Psoas muscle (tissue), 7 donors: ENCODE measurements at regions not wholly inside any gene's neighbourhood (a gene's known extent, or its start where the extent isn't known, plus 50 kb on each side); places are given as distances from the start of the nearest gene placed in this dataset.

Experiments used
- ATAC-seq, 4 donors: fragments of 200-7000 bp; cut with Tn5 transposase; one replicate each; pipeline ENCODE4 v1.9.1; 2020; ENCODE audit warnings: moderate library complexity in 3 of 4, mild to moderate bottlenecking in 2 of 4
- DNase-seq, 2 donors: peaks; one replicate each; pipeline ENCODE4 v3.0.0-alpha.2; 2020
- H3K27ac ChIP-seq: fragments of 200-600 bp; one replicate; pipeline ENCODE4 v1.8.0; 2022
- H3K27me3 ChIP-seq, 3 donors: fragments of 200-600 bp in 1 of 3; one replicate each; pipeline versions ENCODE4 v1.6.1 to v1.8.0; 2013 to 2022; ENCODE audit warnings: low read length in 2 of 3, mild to moderate bottlenecking in 2 of 3, moderate library complexity in 1 of 3; ENCODE audit not compliant: insufficient read depth in 3 of 3
- H3K36me3 ChIP-seq, 2 donors: fragments of 200-600 bp in 1 of 2; one replicate each; pipeline versions ENCODE4 v1.6.1 to v1.8.0; 2013 to 2022; ENCODE audit warnings: low read depth in 1 of 2, mild to moderate bottlenecking in 1 of 2, moderate library complexity in 1 of 2; ENCODE audit not compliant: insufficient read depth in 1 of 2
- H3K4me1 ChIP-seq: fragments of 200-600 bp; one replicate; pipeline ENCODE4 v1.8.0; 2022
- H3K4me3 ChIP-seq: fragments of 200-600 bp; one replicate; pipeline ENCODE4 v1.8.0; 2022; ENCODE audit warnings: mild to moderate bottlenecking
- H3K9me3 ChIP-seq: fragments of 200-600 bp; one replicate; pipeline ENCODE4 v1.8.0; 2022
- CTCF ChIP-seq: fragments of 200-600 bp; IDR thresholded peaks from one replicate; pipeline ENCODE4 v1.8.0; 2022; ENCODE audit warnings: antibody characterized with exemption
- whole genome bisulfite sequencing, 3 donors: extraction: QIAGEN DNeasy Blood & Tissue Kit; methylation state at CpG; one replicate each; pipeline versions ENCODE4 v1.1.6 to v1.1.7; 2013; 5-methylcytosine and 5-hydroxymethylcytosine counted together
- intact Hi-C, 2 donors: fragments of 100-400 bp; cut with DNase I; formaldehyde crosslinking; loops; one replicate each; pipeline versions ENCODE4 v1.11.0 to v1.14.2; 2022
- donor health status: healthy with polysubstance abuse.
- donor health status: DM: no; HTN: no; CAD: no; lungs with moderate emphysema.
- donor health status: Bipolar disorder and iron deficiency.
- donor health status: healthy.
- donor health status: DM: yes; HTN: yes; CAD: no.
- donor health status: DM: no; HTN: no; CAD: no.
- donor health status: DM: yes; HTN: yes; CAD: no.

- DNase-seq (no peak), ATAC-seq (no peak)
- H3K4me1 ChIP-seq = no peaks in the 10 kb centered on the region
- no peaks in the 10 kb centered on the region for H3K9me3 ChIP-seq
- no peak for TF ChIP-seq CTCF
- H3K36me3 ChIP-seq = no peaks in the 10 kb centered on the region
- 38 to 46% (median 39%) methylated on average over 6 of the region's 6 CpGs for WGBS, 3 donors
- intact Hi-C loops = no loop called here
- H3K27ac ChIP-seq = no peak overlapping the region
- no peak overlapping the region for H3K4me3 ChIP-seq
- peaks cover 0 to 5% (median 2%) of the 10 kb centered on the region in 3 donors for H3K27me3 ChIP-seq
Measured at GRCh38 chr9:96160168-96160567, 141.8 kb downstream of the HSD17B3 start.

- TF ChIP-seq CTCF = no peak
- intact Hi-C loops = no loop called here
- 92 to 95% (median 94%) methylated on average over 4 of the region's 4 CpGs for WGBS, 3 donors
- H3K9me3 ChIP-seq = no peaks in the 10 kb centered on the region
- peaks cover 0 to 5% (median 2%) of the 10 kb centered on the region in 3 donors for H3K27me3 ChIP-seq
- no peak overlapping the region for H3K4me3 ChIP-seq
- ATAC-seq = no peak
- H3K27ac ChIP-seq = no peak overlapping the region
- H3K36me3 ChIP-seq = no peaks in the 10 kb centered on the region
- DNase-seq = no peak
- H3K4me1 ChIP-seq = no peaks in the 10 kb centered on the region
Measured at GRCh38 chr9:96159596-96159995, 142.4 kb downstream of the HSD17B3 start.

- Histone ChIP-seq H3K36me3 (no peaks in the 10 kb centered on the region), H3K27ac (no peak overlapping the region), H3K4me3 (no peak overlapping the region), H3K9me3 (no peaks in the 10 kb centered on the region), H3K4me1 (no peaks in the 10 kb centered on the region), H3K27me3 (peaks cover 0 to 5% (median 2%) of the 10 kb centered on the region in 3 donors)
- DNase-seq (no peak), ATAC-seq (no peak)
- WGBS, 3 donors = 67 to 76% (median 72%) methylated on average over 9 of the region's 9 CpGs
- intact Hi-C loops = no loop called here
- TF ChIP-seq CTCF = no peak
Measured at GRCh38 chr9:96158909-96159575, 142.9 kb downstream of the HSD17B3 start.

GRCh38 chr9:96158147-96158546, 143.8 kb downstream of the HSD17B3 start:
- DNase-seq (no peak), ATAC-seq (no peak)
- TF ChIP-seq CTCF = no peak
- Histone ChIP-seq H3K4me1 (no peaks in the 10 kb centered on the region), H3K9me3 (no peaks in the 10 kb centered on the region), H3K36me3 (no peaks in the 10 kb centered on the region), H3K27ac (no peak overlapping the region), H3K27me3 (no peaks in the 10 kb centered on the region), H3K4me3 (no peak overlapping the region)
- WGBS, 3 donors = 86 to 98% (median 92%) methylated on average over 8 of the region's 8 CpGs
- intact Hi-C loops = no loop called here

- 0 to 50% (median 0%) methylated on average over 1 of the region's 1 CpG for WGBS, 3 donors
- Histone ChIP-seq H3K27ac (no peak overlapping the region), H3K4me3 (no peak overlapping the region), H3K4me1 (no peaks in the 10 kb centered on the region), H3K36me3 (no peaks in the 10 kb centered on the region), H3K9me3 (no peaks in the 10 kb centered on the region), H3K27me3 (no peaks in the 10 kb centered on the region)
- TF ChIP-seq CTCF = no peak
- ATAC-seq (no peak), DNase-seq (no peak)
- intact Hi-C loops = no loop called here
Measured at GRCh38 chr9:96157675-96158074, 144.3 kb downstream of the HSD17B3 start.
